Tibial nerve (tissue), 4 donors: ENCODE measurements at regions not wholly inside any gene's neighbourhood (a gene's known extent, or its start where the extent isn't known, plus 50 kb on each side); places are given as distances from the start of the nearest gene placed in this dataset.

ENCODE experiments used
- EP300 ChIP-seq, 2 donors: sonication (generic); formaldehyde crosslinking; IDR thresholded peaks; one replicate each; pipeline ENCODE4 v1.6.1; 2017; ENCODE audit warnings: antibody characterized with exemption in 2 of 2, mild to moderate bottlenecking in 1 of 2
- POLR2A ChIP-seq, 2 donors: fragments of 450-650 bp; IDR thresholded peaks; one replicate each; pipeline ENCODE4 v1.6.1; 2017; ENCODE audit warnings: antibody characterized with exemption in 2 of 2, mild to moderate bottlenecking in 2 of 2, moderate library complexity in 2 of 2
- TF ChIP-seq, protein P1 (sequence below), 5 experiments: fragments of 200-600 bp in 3 of 5; fragments of 450-650 bp in 2 of 5; sonication (generic) in 3 of 5; IDR thresholded peaks; one replicate each; pipeline ENCODE4 v1.5.1; 2016 to 2019; ENCODE audit warnings: antibody characterized with exemption in 5 of 5, mild to moderate bottlenecking in 3 of 5, moderate library complexity in 2 of 5

DNA sequence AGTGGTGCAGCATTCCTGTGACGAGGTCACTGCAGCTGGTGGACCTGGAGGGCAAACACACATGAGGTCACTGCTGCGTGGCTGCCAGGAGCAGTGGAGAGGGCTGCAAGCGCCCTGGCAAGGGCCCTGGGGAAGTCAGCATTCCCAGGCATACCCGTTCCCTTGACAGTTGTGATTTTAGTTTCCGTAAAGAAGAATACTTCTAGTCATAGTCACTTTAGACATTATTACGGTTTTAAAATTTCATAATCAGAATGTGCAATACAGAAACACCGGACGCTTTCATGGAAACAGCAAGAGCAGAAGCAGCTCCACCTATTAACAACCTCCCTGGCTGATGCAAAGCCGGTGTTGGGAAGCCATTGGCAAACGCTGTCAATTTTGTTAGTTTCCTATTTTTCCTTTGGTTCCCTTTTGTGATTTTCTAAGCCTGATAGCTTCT lies 129.8 kb downstream of the GADD45G start:
- TF ChIP-seq, protein P1, sequence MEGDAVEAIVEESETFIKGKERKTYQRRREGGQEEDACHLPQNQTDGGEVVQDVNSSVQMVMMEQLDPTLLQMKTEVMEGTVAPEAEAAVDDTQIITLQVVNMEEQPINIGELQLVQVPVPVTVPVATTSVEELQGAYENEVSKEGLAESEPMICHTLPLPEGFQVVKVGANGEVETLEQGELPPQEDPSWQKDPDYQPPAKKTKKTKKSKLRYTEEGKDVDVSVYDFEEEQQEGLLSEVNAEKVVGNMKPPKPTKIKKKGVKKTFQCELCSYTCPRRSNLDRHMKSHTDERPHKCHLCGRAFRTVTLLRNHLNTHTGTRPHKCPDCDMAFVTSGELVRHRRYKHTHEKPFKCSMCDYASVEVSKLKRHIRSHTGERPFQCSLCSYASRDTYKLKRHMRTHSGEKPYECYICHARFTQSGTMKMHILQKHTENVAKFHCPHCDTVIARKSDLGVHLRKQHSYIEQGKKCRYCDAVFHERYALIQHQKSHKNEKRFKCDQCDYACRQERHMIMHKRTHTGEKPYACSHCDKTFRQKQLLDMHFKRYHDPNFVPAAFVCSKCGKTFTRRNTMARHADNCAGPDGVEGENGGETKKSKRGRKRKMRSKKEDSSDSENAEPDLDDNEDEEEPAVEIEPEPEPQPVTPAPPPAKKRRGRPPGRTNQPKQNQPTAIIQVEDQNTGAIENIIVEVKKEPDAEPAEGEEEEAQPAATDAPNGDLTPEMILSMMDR (IDR thresholded peaks at IDR 0.05) = no peak
- no peak for TF ChIP-seq POLR2A (IDR thresholded peaks at IDR 0.05)
- no peak for TF ChIP-seq EP300 (IDR thresholded peaks at IDR 0.05)
